Amniotic stem cell (primary cell): ENCODE measurements at regions not wholly inside any gene's neighbourhood (a gene's known extent, or its start where the extent isn't known, plus 50 kb on each side); places are given as distances from the start of the nearest gene placed in this dataset.
"Not testable (repeated sequence)": the region's sequence is repeated elsewhere in the genome, so short reads cannot be mapped to it uniquely, and the experiment has no call there.

Source experiments
- DNase-seq: peaks from one replicate; lab custom pipeline; 2025; lab: John Stamatoyannopoulos, UW

GRCh38 chr4:126440297-126440696 is 1125.5 kb downstream of the FAT4 start:
- DNase-seq, result no peak

- no peak for DNase-seq
Observed at GRCh38 chr4:126441173-126442035, 1126.6 kb downstream of the FAT4 start.

DNA sequence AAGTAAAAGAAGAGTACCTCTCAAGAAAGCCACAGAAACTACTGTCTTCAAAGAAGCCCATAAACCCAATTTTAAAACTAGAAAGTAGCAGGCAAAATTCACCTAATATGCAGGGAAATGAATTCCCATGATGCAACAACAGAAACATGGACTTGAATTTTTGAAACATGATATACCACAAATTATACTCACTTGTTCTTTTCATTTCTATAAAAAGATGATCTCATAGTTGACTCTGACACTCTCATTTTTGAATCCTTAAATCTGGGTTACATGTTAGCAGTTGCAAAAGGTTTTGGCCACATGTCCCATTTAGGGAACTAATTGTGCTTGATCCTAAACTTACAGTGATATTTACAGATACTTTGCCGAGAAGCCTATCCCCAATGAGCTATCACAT is 1130.8 kb downstream of the FAT4 start:
- no peak for DNase-seq

GRCh38 chr4:126446917-126447316 is 1132.2 kb downstream of the FAT4 start:
- no peak for DNase-seq

GRCh38 chr4:126448086-126448845 is 1133.5 kb downstream of the FAT4 start:
- no peak for DNase-seq

DNA sequence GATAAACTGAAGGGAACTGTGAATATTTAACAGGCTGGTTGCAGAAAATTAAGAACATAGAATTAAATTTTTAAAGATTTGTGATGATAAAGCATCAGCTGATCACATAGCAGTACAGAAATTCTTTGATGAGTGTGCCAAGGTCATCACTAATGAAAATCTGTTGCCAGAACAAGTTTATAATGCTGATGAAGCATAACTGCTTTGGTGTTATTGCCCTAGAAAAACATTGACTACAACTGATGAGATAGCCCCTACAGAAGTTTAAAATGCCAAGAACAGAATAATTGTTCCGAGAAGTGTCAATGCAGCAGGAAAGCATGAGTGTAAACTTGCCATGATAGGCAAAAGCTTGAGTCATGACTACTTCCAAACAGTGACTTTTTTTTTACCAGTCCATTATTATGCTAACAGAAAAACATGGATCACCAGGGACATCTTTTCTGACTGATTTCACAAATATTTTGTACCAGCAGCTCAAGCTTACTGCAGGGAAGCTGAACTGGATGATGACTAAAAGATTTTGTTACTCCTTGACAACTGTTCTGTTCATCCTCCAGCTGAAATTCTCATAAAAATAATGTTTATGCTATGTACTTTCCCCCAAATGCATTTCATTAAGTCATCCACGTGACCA is 1136.6 kb downstream of the FAT4 start:
- DNase-seq, result no peak

DNA sequence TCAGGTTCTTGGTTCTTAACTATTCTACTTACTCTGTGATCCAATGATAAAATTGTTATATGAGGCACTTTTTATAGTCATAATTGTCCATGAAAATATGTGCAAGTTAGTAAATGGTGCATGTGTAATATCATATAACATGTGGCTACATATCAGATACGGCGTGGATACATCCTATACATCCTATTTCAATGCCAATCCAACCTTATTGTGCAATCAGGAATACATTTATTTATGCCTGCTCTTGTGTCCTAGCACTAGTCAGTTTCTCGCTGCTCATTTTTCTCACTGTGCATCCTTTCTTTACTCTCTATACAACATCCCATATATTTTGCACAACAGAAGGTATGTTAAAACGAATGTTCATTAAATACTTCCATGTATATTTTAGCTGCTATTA is 1141.1 kb downstream of the FAT4 start:
- no peak for DNase-seq

- no peak for DNase-seq
Observed at GRCh38 chr4:126458993-126459392, 1144.2 kb downstream of the FAT4 start.

DNA sequence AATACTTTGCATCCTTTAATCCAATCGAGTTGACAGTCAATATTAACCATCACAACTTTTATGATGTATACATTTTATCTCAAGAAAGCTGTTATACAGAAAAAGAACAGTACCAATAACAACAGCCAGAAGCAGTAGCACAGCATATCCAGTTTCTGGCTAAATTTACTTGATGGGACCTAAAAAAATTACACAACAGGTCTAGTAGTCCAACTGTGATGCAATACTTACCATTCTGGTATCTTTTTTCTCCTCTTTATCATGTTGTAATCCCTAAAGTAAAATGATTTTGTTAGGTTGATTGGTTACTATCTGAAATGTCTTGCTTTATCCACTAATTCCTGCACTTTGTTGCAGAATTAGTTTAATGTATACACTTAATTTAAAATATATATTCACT is 1150.6 kb downstream of the FAT4 start:
- DNase-seq, result no peak

GRCh38 chr4:126466848-126467247 is 1152.1 kb downstream of the FAT4 start:
- no peak for DNase-seq

DNA sequence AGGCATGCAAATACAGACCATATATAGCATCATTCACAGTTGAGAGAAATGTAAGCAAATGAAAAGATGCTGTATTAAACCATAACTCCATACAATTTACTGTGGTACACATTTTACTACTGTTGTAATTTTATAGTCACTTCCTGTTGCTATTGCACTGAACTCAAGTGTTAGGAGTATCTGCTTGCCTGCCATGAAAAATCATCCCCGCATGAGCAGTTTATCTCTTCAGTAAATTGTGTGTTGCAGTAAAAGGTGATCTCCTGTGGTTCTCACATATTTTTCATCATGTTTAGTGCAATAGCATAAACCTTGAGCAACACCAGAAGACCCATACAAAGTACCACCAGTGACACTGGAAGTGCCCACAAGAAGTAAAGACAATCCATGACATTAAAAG is 1153.4 kb downstream of the FAT4 start:
- DNase-seq, result no peak

- no peak for DNase-seq
Observed at GRCh38 chr4:126470862-126471261, 1156.1 kb downstream of the FAT4 start.

DNA sequence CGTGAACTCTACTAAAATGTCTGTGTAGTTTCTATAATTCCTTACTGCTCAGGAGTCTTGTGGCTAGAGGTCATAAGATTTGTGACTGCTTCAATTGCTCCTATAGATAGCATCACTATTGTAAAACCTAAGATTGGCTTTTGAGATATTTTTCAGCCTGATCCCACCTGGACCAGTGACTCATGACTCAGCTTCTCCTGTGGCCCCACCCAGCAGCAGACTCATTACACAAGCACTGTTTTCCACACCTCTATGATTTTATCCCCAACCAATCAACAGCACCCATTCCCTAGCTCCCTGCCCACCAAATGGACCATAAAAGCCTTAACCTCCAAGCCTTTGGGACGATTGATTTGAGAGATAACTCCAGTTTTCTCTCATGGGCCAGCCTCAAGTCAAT is 1157.0 kb upstream of the INTU start:
- DNase-seq, result no peak

DNA sequence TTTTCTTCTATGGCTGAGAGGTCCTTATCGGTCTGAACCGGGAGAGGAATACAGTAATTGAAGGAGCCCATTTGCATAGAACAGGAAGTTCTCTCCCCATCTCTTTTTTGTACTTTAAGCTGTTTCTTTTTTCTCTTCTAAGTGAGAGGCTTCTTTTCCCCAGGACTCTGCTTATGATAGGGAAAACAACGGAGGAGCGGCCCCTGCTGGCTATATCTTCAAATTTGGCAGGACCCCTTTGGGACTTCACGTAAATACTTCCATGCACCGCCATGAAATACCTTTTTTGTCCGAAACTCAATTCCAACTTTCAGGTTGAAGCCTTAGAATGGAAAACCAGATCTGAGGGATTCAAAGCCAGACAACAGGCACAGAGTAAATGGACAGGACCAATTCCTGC is 1153.0 kb upstream of the INTU start:
- no peak for DNase-seq

DNA sequence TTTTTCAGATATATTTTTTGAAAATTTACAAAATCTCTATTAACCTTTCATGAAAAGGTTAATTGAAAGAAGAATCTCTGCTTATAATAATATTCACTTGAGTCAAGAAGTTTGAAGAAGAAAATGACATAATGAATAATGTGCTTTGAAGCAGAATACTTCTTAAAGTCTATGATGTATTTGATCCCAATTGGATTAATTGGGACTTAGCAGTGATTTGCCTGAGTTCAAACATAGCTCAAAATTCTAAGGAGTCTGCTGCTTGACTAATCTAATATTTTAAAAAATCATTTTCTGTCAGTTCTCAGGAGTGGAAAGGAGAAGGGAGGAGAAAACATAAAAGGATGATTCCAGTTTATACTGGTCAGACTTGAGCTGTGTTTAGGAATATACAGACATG is 1150.4 kb upstream of the INTU start:
- no peak for DNase-seq

DNA sequence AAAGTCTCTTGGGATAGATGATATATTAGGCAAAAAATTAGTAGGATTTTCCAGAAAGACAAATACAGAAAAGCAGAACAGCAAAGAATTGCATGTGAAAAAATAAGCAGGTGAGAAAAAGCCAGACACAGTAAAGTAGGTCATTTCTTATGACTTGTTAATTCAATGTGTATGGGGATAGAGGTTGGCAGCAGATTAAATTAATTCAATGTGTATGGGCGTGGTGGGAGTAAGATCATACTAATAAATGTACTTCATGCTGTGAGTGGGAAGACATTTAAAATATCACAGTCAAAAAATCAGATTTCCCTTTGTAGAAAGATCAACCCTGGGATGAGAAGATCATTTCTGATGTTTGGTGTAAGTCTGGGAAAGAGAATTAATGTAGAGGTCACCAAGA is 1146.4 kb upstream of the INTU start:
- DNase-seq, result no peak

DNA sequence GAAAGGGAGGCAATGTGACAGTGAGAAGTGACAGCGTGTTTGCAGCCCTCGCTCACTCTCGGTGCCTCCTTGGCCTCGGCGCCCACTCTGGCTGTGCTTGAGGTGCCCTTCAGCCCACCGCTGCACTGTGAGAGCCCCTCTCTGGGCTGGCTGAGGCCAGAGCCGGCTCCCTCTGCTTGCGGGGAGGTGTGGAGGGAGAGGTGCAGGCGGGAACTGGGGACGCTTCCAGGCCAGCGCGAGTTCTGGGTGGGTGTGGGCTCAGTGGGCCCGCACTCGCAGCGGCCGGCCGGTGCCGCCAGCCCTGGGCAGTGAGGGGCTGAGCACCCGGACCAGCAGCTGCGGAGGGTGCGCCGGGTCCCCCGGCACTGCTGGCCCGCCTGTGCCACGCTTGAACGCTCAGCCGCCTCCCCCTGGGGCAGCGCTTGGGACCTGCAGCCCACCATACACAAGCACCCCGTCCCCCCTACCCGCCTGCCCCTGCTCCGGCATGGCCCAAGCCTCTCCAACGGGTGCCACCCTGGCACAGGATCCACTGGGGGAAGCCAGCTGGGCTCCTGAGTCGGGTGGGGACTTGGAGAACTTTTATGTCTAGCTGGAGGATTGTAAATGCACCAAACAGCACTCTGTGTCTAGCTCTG is 1142.8 kb upstream of the INTU start:
- DNase-seq, result no peak

DNA sequence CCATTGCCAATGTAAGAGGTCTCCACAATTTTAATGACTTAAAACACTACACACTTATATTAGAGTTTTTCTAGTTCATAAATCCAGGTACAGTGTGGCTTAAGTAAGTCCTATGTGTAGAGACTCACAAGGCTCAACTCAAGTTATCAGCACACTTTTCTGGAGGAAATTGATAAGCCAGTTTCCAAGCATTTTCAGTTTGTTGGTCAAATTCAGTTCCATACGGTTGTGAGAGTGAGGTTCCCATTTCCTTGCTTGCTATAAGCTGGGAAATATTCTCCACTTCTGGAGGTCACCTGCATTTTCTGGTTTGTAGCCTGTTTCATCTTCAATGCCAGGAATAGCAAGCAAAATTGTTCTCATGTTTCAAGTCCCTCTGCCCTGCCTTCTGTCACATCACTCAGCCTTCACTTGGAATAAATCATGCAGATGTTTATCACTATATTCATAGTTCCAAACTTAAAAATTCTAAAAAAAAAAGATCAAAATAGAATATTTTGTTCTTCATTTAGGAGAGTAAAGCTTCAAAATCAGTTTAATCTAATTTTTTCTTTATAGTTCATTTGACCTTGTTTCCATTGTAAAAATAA is 1137.5 kb upstream of the INTU start:
- DNase-seq, result no peak

GRCh38 chr4:126512979-126513378 is 1119.8 kb upstream of the INTU start:
- no peak for DNase-seq

DNA sequence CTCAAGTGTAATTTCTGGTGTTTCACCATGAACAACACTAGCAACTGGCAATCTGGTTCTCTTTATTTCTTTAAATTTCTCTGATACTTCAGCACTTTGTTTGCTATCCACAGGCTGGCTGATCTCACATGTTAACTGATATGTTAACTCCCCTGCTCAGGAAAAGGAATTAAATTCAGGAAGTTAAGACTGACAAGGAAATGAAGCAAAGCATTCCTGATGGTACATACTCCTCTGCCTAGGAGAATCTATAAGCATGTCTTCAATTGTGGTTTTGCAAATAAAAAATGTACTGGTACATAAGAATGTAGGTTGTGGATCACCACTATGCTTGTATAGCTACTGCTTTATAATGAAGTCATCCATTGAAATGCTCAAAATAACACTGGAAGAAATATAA is 1119.2 kb upstream of the INTU start:
- no peak for DNase-seq

DNA sequence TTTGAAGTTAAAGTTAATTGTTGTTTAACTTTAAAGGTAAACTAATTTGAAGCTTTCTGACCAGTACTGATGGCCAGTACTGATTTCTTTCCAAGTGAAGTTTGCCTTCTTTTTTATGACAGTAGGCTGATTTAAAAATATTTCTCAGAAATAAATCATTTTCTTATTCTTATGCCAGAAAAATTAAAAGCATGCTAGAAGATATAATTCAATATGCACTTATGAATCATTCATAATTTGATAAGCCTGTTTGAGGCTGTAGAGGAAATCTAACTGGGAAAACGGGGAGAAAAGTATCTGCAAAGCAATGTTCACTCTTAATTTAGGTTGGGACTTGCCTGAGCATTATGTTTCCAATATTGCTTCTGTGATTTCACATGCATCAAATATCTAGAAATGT is 1112.0 kb upstream of the INTU start:
- DNase-seq, result no peak

GRCh38 chr4:126525400-126525799 is 1107.4 kb upstream of the INTU start:
- DNase-seq, result not testable (repeated sequence)
